Rectal smooth muscle tissue (tissue), 1 donor: ENCODE measurements at regions not wholly inside any gene's neighbourhood (a gene's known extent, or its start where the extent isn't known, plus 50 kb on each side); places are given as distances from the start of the nearest gene placed in this dataset.

Source experiments
- H3K27ac ChIP-seq: one replicate; pipeline ENCODE4 v1.7.0; 2013; ENCODE audit warnings: low read depth, low read length, inconsistent platforms
- H3K27me3 ChIP-seq: one replicate; pipeline ENCODE4 v1.7.0; 2013; ENCODE audit warnings: low read length; ENCODE audit not compliant: control insufficient read depth, insufficient read depth
- H3K36me3 ChIP-seq: one replicate; pipeline ENCODE4 v1.7.0; 2013; ENCODE audit warnings: low read length; ENCODE audit not compliant: control insufficient read depth, insufficient read depth
- H3K4me1 ChIP-seq: one replicate; pipeline ENCODE4 v1.7.0; 2013; ENCODE audit warnings: low read length; ENCODE audit not compliant: control insufficient read depth, insufficient read depth
- H3K4me3 ChIP-seq: one replicate; pipeline ENCODE4 v1.7.0; 2013; ENCODE audit warnings: low read length
- H3K9ac ChIP-seq: one replicate; pipeline ENCODE4 v1.7.0; 2013; ENCODE audit warnings: low read length

GRCh38 chr7:432256-432655 lies 87.4 kb downstream of the PDGFA start:
- no peak overlapping the region for H3K4me3 ChIP-seq
- H3K27ac ChIP-seq, result no peak overlapping the region

DNA sequence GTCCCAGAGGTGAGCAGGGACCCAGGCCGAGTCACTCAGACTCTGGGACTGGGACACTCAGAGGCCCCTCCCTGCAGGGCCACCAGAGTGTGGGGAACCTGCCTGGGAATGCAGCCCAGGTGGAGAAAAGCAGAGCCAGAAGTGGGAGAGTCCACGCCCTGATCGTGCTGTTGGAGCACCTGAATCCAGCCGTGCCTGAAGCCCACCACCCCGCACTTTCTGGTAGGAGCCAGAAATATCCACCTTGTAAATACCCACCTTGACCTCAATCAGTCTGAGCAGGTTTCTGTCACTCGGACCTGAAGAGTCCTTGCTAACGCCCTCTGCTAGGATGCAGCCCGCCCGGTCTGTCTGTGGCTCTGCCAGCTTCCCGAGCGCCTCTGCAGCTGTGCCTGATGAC lies 86.7 kb downstream of the PDGFA start:
- H3K27ac ChIP-seq, result no peak overlapping the region
- H3K4me3 ChIP-seq, result no peak overlapping the region
- no peaks in the 10 kb centered on the region for H3K4me1 ChIP-seq
- H3K36me3 ChIP-seq, result no peaks in the 10 kb centered on the region
- no peak overlapping the region for H3K9ac ChIP-seq
- H3K27me3 ChIP-seq, result no peaks in the 10 kb centered on the region

More at GRCh38 chr7:432256-432655, 87.4 kb downstream of the PDGFA start:
- H3K27me3 ChIP-seq, result no peaks in the 10 kb centered on the region
- no peaks in the 10 kb centered on the region for H3K4me1 ChIP-seq
- H3K36me3 ChIP-seq, result no peaks in the 10 kb centered on the region
- no peak overlapping the region for H3K9ac ChIP-seq

GRCh38 chr7:433558-433957 lies 86.1 kb downstream of the PDGFA start:
- Histone ChIP-seq H3K36me3 (no peaks in the 10 kb centered on the region), H3K4me3 (no peak overlapping the region), H3K9ac (no peak overlapping the region), H3K4me1 (no peaks in the 10 kb centered on the region), H3K27ac (no peak overlapping the region), H3K27me3 (no peaks in the 10 kb centered on the region)

- no peak overlapping the region for H3K9ac ChIP-seq
- H3K36me3 ChIP-seq, result no peaks in the 10 kb centered on the region
- no peaks in the 10 kb centered on the region for H3K27me3 ChIP-seq
- H3K4me3 ChIP-seq, result peak overlapping the region; percentile 8
- no peak overlapping the region for H3K27ac ChIP-seq
- no peaks in the 10 kb centered on the region for H3K4me1 ChIP-seq
Measured at GRCh38 chr7:434891-435629, 84.6 kb downstream of the PDGFA start.

GRCh38 chr7:435630-436366 lies 83.8 kb downstream of the PDGFA start:
- no peaks in the 10 kb centered on the region for H3K4me1 ChIP-seq
- H3K9ac ChIP-seq, result no peak overlapping the region
- H3K27me3 ChIP-seq, result no peaks in the 10 kb centered on the region
- H3K27ac ChIP-seq, result no peak overlapping the region
- no peaks in the 10 kb centered on the region for H3K36me3 ChIP-seq
- peak overlapping the region; percentile 48 for H3K4me3 ChIP-seq

- H3K4me1 ChIP-seq, result no peaks in the 10 kb centered on the region
- no peak overlapping the region for H3K9ac ChIP-seq
- H3K4me3 ChIP-seq, result no peak overlapping the region
- H3K36me3 ChIP-seq, result no peaks in the 10 kb centered on the region
- H3K27ac ChIP-seq, result no peak overlapping the region
- no peaks in the 10 kb centered on the region for H3K27me3 ChIP-seq
Measured at GRCh38 chr7:436367-437128, 83.1 kb downstream of the PDGFA start.

DNA sequence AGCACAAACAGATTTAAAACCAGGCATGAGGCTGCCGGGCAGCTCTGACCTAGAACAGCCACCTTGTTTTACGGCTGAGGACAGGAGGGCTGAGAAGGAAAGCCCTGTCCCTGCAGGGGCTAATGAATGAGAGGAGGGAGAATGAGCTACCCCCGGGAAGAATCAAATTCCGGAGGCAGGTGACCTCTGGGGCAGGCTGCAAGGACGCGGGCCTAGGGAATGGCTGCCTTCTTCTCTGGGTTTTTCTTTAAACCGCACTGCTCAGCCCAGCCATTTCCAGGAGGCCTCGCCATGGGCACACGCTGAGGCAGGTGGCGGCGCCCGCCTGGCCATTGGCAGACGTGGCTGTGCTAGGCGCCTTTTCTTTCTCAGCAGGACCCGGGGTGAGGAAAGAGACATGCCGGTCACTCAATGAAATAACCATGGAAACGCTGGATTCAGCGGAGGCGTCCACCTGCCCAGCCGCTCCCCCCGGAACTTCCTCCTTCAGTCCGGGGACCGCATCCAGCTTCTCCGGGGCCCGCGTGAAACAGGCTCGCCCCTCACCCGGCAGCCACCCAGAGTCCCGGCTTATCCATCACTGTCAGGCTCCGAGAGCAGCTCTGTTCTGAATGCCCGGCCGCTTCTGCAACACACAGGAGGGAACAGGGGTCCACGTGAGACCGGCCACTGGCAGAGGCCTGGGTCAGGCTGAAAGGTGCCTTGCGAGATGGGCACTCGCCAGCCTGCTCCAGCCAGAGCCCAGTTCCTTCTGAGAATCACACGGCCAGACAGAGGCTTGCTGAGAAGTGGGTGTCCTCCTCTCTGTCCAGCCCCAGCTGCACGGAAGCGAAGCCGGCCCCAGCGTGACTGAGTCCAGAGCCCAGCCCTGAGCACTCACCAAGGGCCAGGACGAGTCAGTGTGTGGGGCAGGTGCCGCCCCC lies 82.1 kb downstream of the PDGFA start:
- no peaks in the 10 kb centered on the region for H3K4me1 ChIP-seq
- H3K9ac ChIP-seq, result no peak overlapping the region
- no peak overlapping the region for H3K27ac ChIP-seq
- H3K27me3 ChIP-seq, result no peaks in the 10 kb centered on the region
- H3K4me3 ChIP-seq, result no peak overlapping the region
- no peaks in the 10 kb centered on the region for H3K36me3 ChIP-seq

- Histone ChIP-seq H3K36me3 (no peaks in the 10 kb centered on the region), H3K9ac (no peak overlapping the region), H3K27me3 (no peaks in the 10 kb centered on the region), H3K4me3 (no peak overlapping the region), H3K27ac (no peak overlapping the region), H3K4me1 (no peaks in the 10 kb centered on the region)
Measured at GRCh38 chr7:438361-438760, 81.3 kb downstream of the PDGFA start.

DNA sequence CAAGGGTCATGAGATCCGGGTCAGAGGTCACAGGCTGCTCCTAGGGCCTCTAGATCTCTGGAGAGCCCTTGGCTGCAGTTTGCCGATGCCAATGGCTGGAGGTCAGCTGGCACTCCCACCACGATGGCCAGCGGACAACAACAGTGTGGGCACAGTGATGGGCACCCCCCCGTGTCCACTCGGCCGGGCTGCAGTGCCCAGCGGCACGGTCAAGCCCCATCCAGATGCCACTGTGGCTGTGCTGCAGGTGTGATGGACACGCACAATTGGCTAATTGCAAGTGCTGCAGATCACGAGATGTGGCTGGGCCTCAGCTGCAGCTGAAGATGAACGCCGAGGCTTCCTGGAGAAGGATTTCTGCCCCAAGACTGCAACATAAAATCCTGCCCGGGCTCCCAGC lies 80.7 kb downstream of the PDGFA start:
- no peaks in the 10 kb centered on the region for H3K4me1 ChIP-seq
- no peak overlapping the region for H3K27ac ChIP-seq
- no peak overlapping the region for H3K4me3 ChIP-seq
- no peaks in the 10 kb centered on the region for H3K36me3 ChIP-seq
- H3K27me3 ChIP-seq, result no peaks in the 10 kb centered on the region
- H3K9ac ChIP-seq, result no peak overlapping the region

GRCh38 chr7:440059-440749 lies 79.4 kb downstream of the PDGFA start:
- Histone ChIP-seq H3K36me3 (no peaks in the 10 kb centered on the region), H3K27ac (no peak overlapping the region), H3K9ac (no peak overlapping the region), H3K4me3 (no peak overlapping the region), H3K27me3 (no peaks in the 10 kb centered on the region), H3K4me1 (no peaks in the 10 kb centered on the region)

GRCh38 chr7:441684-442421 lies 77.8 kb downstream of the PDGFA start:
- H3K27ac ChIP-seq, result no peak overlapping the region
- H3K4me1 ChIP-seq, result no peaks in the 10 kb centered on the region
- H3K27me3 ChIP-seq, result no peaks in the 10 kb centered on the region
- no peak overlapping the region for H3K4me3 ChIP-seq
- H3K9ac ChIP-seq, result no peak overlapping the region
- H3K36me3 ChIP-seq, result no peaks in the 10 kb centered on the region
